MCF 10A (cell line): ENCODE measurements at regions not wholly inside any gene's neighbourhood (a gene's known extent, or its start where the extent isn't known, plus 50 kb on each side); places are given as distances from the start of the nearest gene placed in this dataset.

Source experiments
- BruUV-seq: library from RNA; stranded (reverse); fragments of 400-500 nt; replicated peaks from 2 replicates; lab custom pipeline; 2021; lab: Mats Ljungman, UMichigan
- CTCF ChIA-PET: fragments of 300-600 bp; sonication (Branson Sonifier 250); formaldehyde crosslinking; extraction: SDS; loops from one replicate; lab custom pipeline; 2021; ENCODE audit warnings: antibody characterized with exemption, inconsistent platforms; lab: Yijun Ruan, JAX
- POLR2A ChIA-PET: fragments of 300-600, 350-650 bp; sonication (Branson Sonifier 250); formaldehyde crosslinking; extraction: SDS; loops from one replicate; lab custom pipeline; 2020; ENCODE audit warnings: antibody characterized with exemption, inconsistent platforms; lab: Yijun Ruan, JAX
- DNase-seq: peaks from one replicate; pipeline ENCODE4 v3.0.0-alpha.2; 2018; ENCODE audit not compliant: unreplicated experiment
- H3K27ac Mint-ChIP-seq: one replicate; pipeline ENCODE4 v1.8.0; 2022; ENCODE audit warnings: mild to moderate bottlenecking, low read depth, mixed read lengths; ENCODE audit not compliant: unreplicated experiment
- H3K27me3 Mint-ChIP-seq: one replicate; pipeline ENCODE4 v1.8.0; 2022; ENCODE audit warnings: mixed read lengths; ENCODE audit not compliant: insufficient read depth, unreplicated experiment
- H3K36me3 Mint-ChIP-seq: one replicate; pipeline ENCODE4 v1.8.0; 2022; ENCODE audit warnings: mild to moderate bottlenecking, moderate library complexity, mixed read lengths; ENCODE audit not compliant: insufficient read depth, unreplicated experiment
- H3K4me1 Mint-ChIP-seq: one replicate; pipeline ENCODE4 v1.8.0; 2022; ENCODE audit warnings: mixed read lengths; ENCODE audit not compliant: insufficient read depth, unreplicated experiment
- H3K4me3 Mint-ChIP-seq: one replicate; pipeline ENCODE4 v1.8.0; 2022; ENCODE audit warnings: mild to moderate bottlenecking, moderate library complexity, mixed read lengths; ENCODE audit not compliant: unreplicated experiment
- H3K9me3 Mint-ChIP-seq: one replicate; pipeline ENCODE4 v1.8.0; 2022; ENCODE audit warnings: mixed read lengths; ENCODE audit not compliant: unreplicated experiment
- CTCF ChIP-seq: fragments of 200-600 bp; IDR thresholded peaks from one replicate; pipeline ENCODE4 v1.8.0; 2022; ENCODE audit warnings: antibody characterized with exemption, mild to moderate bottlenecking; ENCODE audit not compliant: unreplicated experiment
- intact Hi-C: fragments of 100-400 bp; cut with micrococcal nuclease; formaldehyde crosslinking; loops from 2 replicates; pipeline ENCODE4 v1.14.1; 2022

DNA sequence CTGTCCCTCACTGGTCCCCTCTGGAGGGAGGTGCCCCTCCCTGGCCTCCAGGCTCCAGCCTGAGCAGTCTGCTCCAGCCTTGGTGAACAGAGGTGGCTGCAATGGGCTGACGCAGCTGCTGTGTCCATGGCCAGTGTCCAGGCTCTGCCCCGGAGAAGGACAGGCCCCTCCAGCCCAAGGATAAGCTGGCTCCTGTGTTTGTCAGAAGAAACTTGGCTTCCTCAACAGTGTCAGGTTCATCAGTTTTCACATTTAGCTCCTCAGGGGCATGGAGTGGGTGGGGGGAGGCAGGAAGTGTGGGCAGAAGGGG is 402.8 kb downstream of the MATN1 start:
- no peak for DNase-seq
- CTCF ChIA-PET, result no interaction called here
- peaks cover 59% of the 10 kb centered on the region for H3K27me3 Mint-ChIP-seq
- no peak for TF ChIP-seq CTCF
- H3K4me1 Mint-ChIP-seq, result no peaks in the 10 kb centered on the region
- no peak overlapping the region for H3K4me3 Mint-ChIP-seq
- H3K9me3 Mint-ChIP-seq, result no peaks in the 10 kb centered on the region
- no TSS peak for BruUV-seq
- no peaks in the 10 kb centered on the region for H3K36me3 Mint-ChIP-seq
- H3K27ac Mint-ChIP-seq, result no peak overlapping the region
- intact Hi-C loops, result no loop called here
- POLR2A ChIA-PET, result interaction anchor here (0.6 kb wide), 1 partner anchor 791 kb away, joined by 3 read pairs; no protein-coding TSS in a partner anchor

GRCh38 chr1:30319765-30320580 is 403.4 kb downstream of the MATN1 start:
- no peaks in the 10 kb centered on the region for H3K9me3 Mint-ChIP-seq
- no TSS peak for BruUV-seq
- intact Hi-C loops, result no loop called here
- DNase-seq, result no peak
- ChIA-PET POLR2A (interaction anchor here (0.6 kb wide), 1 partner anchor 790 kb away, joined by 3 read pairs; no protein-coding TSS in a partner anchor), CTCF (no interaction called here)
- H3K36me3 Mint-ChIP-seq, result no peaks in the 10 kb centered on the region
- H3K4me1 Mint-ChIP-seq, result no peaks in the 10 kb centered on the region
- no peak for TF ChIP-seq CTCF
- no peak overlapping the region for H3K4me3 Mint-ChIP-seq
- H3K27ac Mint-ChIP-seq, result no peak overlapping the region
- peaks cover 64% of the 10 kb centered on the region for H3K27me3 Mint-ChIP-seq

DNA sequence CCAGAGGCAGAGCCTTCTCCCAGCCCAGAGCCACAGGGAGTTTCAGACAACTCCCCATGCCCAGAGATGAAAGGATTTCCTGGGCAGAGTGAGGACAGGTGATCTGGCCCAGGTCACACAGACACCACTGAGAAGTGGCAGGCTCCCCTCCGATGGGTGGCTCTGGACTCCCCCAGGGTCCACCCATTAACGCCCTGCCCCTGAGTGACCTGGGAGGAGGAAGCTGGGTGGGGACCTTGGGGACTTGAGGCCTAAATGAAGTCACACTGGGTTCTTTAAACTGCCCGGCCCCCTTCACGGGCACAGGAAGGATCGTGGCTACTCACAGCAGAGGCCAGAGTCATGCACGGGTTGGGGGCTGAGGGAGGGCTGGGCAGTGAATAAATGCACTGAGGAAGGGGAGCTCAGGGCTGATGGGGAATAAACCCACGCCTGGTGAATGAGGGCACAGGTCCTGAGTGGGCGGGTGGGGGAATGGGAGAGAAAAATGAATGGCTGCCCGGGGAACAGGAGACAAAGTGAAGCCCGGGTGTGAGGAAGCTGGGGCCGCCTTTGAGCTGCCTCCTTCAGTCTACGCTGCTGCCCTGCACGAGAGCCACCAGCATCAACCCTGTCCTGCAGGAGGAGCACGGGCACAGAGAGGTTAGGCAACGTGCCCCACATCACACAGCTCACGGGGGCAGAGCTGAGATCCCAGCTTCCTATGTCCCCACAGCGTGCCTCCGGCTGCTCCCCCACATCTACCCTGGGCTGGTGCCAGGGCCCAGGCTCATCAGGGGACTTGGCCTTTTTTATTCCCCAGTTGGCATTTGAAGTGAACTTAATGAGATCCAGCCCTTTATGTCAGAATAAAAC is 404.3 kb downstream of the MATN1 start:
- H3K27ac Mint-ChIP-seq, result no peak overlapping the region
- BruUV-seq, result no TSS peak
- TF ChIP-seq CTCF, result no peak
- DNase-seq, result no peak
- intact Hi-C loops, result no loop called here
- no peaks in the 10 kb centered on the region for H3K36me3 Mint-ChIP-seq
- peaks cover 73% of the 10 kb centered on the region for H3K27me3 Mint-ChIP-seq
- no peaks in the 10 kb centered on the region for H3K9me3 Mint-ChIP-seq
- POLR2A ChIA-PET, result no interaction called here
- CTCF ChIA-PET, result no interaction called here
- H3K4me1 Mint-ChIP-seq, result no peaks in the 10 kb centered on the region
- H3K4me3 Mint-ChIP-seq, result no peak overlapping the region

- ChIA-PET POLR2A (no interaction called here), CTCF (interaction anchor here (0.7 kb wide), 1 partner anchor 142 kb away, joined by 3 read pairs; no protein-coding TSS in a partner anchor)
- Mint-ChIP-seq H3K27me3 (peaks cover 80% of the 10 kb centered on the region), H3K9me3 (no peaks in the 10 kb centered on the region), H3K4me1 (no peaks in the 10 kb centered on the region), H3K27ac (no peak overlapping the region), H3K4me3 (no peak overlapping the region), H3K36me3 (no peaks in the 10 kb centered on the region)
- no peak for DNase-seq
- TF ChIP-seq CTCF, result no peak
- BruUV-seq, result no TSS peak
- intact Hi-C loops, result no loop called here
Observed at GRCh38 chr1:30318413-30318812, 405.0 kb downstream of the MATN1 start.
